ENCODE measurements at regions not wholly inside any gene's neighbourhood (a gene's known extent, or its start where the extent isn't known, plus 50 kb on each side); places are given as distances from the start of the nearest gene placed in this dataset.
"Not testable (repeated sequence)": the region's sequence is repeated elsewhere in the genome, so short reads cannot be mapped to it uniquely, and the experiment has no call there.

- H3K4me3 Mint-ChIP-seq, result no peak overlapping the region
- no peaks in the 10 kb centered on the region for H3K36me3 Mint-ChIP-seq (ENCODE audit: low read depth)
- no peak overlapping the region for H3K27ac Mint-ChIP-seq
- peaks cover 7% of the 10 kb centered on the region for H3K9me3 Mint-ChIP-seq
- ATAC-seq (replicated peaks), result no peak
- H3K4me1 Mint-ChIP-seq, result no peaks in the 10 kb centered on the region
- peaks cover 5% of the 10 kb centered on the region for H3K27me3 Mint-ChIP-seq
Measured at GRCh38 chr4:55008166-55009056, 117.0 kb downstream of the KDR start.

GRCh38 chr4:55005910-55006309 lies 119.5 kb downstream of the KDR start:
- H3K9me3 Mint-ChIP-seq, result peaks cover 7% of the 10 kb centered on the region
- H3K4me3 Mint-ChIP-seq, result no peak overlapping the region
- H3K4me1 Mint-ChIP-seq, result no peaks in the 10 kb centered on the region
- peaks cover 5% of the 10 kb centered on the region for H3K27me3 Mint-ChIP-seq
- H3K36me3 Mint-ChIP-seq (ENCODE audit: low read depth), result no peaks in the 10 kb centered on the region
- no peak for ATAC-seq (replicated peaks)
- no peak overlapping the region for H3K27ac Mint-ChIP-seq

GRCh38 chr4:55004831-55005230 lies 120.6 kb downstream of the KDR start:
- Mint-ChIP-seq H3K36me3 (ENCODE audit: low read depth) (no peaks in the 10 kb centered on the region), H3K4me1 (no peaks in the 10 kb centered on the region), H3K4me3 (no peak overlapping the region), H3K27me3 (peaks cover 5% of the 10 kb centered on the region), H3K27ac (no peak overlapping the region), H3K9me3 (peaks cover 4% of the 10 kb centered on the region)
- ATAC-seq (replicated peaks), result no peak

GRCh38 chr4:55002431-55002830 lies 123.0 kb downstream of the KDR start:
- Mint-ChIP-seq H3K9me3 (no peaks in the 10 kb centered on the region), H3K27ac (no peak overlapping the region), H3K4me3 (no peak overlapping the region), H3K4me1 (no peaks in the 10 kb centered on the region), H3K36me3 (ENCODE audit: low read depth) (no peaks in the 10 kb centered on the region), H3K27me3 (peaks cover 6% of the 10 kb centered on the region)
- no peak for ATAC-seq (replicated peaks)

GRCh38 chr4:55001538-55001937 lies 123.9 kb downstream of the KDR start:
- H3K27me3 Mint-ChIP-seq, result peaks cover 6% of the 10 kb centered on the region
- H3K36me3 Mint-ChIP-seq (ENCODE audit: low read depth), result no peaks in the 10 kb centered on the region
- no peak for ATAC-seq (replicated peaks)
- no peaks in the 10 kb centered on the region for H3K4me1 Mint-ChIP-seq
- no peak overlapping the region for H3K27ac Mint-ChIP-seq
- H3K4me3 Mint-ChIP-seq, result no peak overlapping the region
- H3K9me3 Mint-ChIP-seq, result no peaks in the 10 kb centered on the region

- no peak overlapping the region for H3K27ac Mint-ChIP-seq
- peaks cover 6% of the 10 kb centered on the region for H3K27me3 Mint-ChIP-seq
- H3K4me3 Mint-ChIP-seq, result no peak overlapping the region
- no peaks in the 10 kb centered on the region for H3K4me1 Mint-ChIP-seq
- H3K36me3 Mint-ChIP-seq (ENCODE audit: low read depth), result no peaks in the 10 kb centered on the region
- no peak for ATAC-seq (replicated peaks)
- no peaks in the 10 kb centered on the region for H3K9me3 Mint-ChIP-seq
Measured at GRCh38 chr4:54999003-54999402, 126.4 kb downstream of the KDR start.

GRCh38 chr4:54993473-54994026 lies 131.8 kb downstream of the KDR start:
- not testable (repeated sequence) for ATAC-seq (replicated peaks); H3K27ac Mint-ChIP-seq; H3K9me3 Mint-ChIP-seq; H3K4me1 Mint-ChIP-seq; H3K4me3 Mint-ChIP-seq; H3K27me3 Mint-ChIP-seq; H3K36me3 Mint-ChIP-seq (ENCODE audit: low read depth)

- Mint-ChIP-seq H3K4me1 (no peaks in the 10 kb centered on the region), H3K4me3 (no peak overlapping the region), H3K27ac (no peak overlapping the region), H3K36me3 (ENCODE audit: low read depth) (no peaks in the 10 kb centered on the region), H3K27me3 (no peaks in the 10 kb centered on the region), H3K9me3 (peaks cover 13% of the 10 kb centered on the region)
- no peak for ATAC-seq (replicated peaks)
Measured at GRCh38 chr4:54992266-54992665, 133.1 kb downstream of the KDR start.

- H3K4me1 Mint-ChIP-seq, result no peaks in the 10 kb centered on the region
- H3K36me3 Mint-ChIP-seq (ENCODE audit: low read depth), result no peaks in the 10 kb centered on the region
- H3K4me3 Mint-ChIP-seq, result no peak overlapping the region
- no peak overlapping the region for H3K27ac Mint-ChIP-seq
- no peak for ATAC-seq (replicated peaks)
- no peaks in the 10 kb centered on the region for H3K27me3 Mint-ChIP-seq
- peaks cover 15% of the 10 kb centered on the region for H3K9me3 Mint-ChIP-seq
Measured at GRCh38 chr4:54988655-54989054, 136.7 kb downstream of the KDR start.

GRCh38 chr4:54986095-54986846 lies 139.1 kb downstream of the KDR start:
- peaks cover 11% of the 10 kb centered on the region for H3K9me3 Mint-ChIP-seq

GRCh38 chr4:54976682-54977081 lies 148.7 kb downstream of the KDR start:
- Mint-ChIP-seq H3K9me3 (peaks cover 6% of the 10 kb centered on the region), H3K36me3 (ENCODE audit: low read depth) (no peaks in the 10 kb centered on the region), H3K27ac (no peak overlapping the region), H3K27me3 (peaks cover 18% of the 10 kb centered on the region), H3K4me1 (no peaks in the 10 kb centered on the region), H3K4me3 (no peak overlapping the region)
- ATAC-seq (replicated peaks), result no peak

More at GRCh38 chr4:54986095-54986846, 139.1 kb downstream of the KDR start:
- H3K4me1 Mint-ChIP-seq, result no peaks in the 10 kb centered on the region
- no peaks in the 10 kb centered on the region for H3K27me3 Mint-ChIP-seq
- H3K4me3 Mint-ChIP-seq, result no peak overlapping the region
- no peak overlapping the region for H3K27ac Mint-ChIP-seq
- ATAC-seq (replicated peaks), result no peak
- no peaks in the 10 kb centered on the region for H3K36me3 Mint-ChIP-seq (ENCODE audit: low read depth)

GRCh38 chr4:54976031-54976430 lies 149.4 kb downstream of the KDR start:
- ATAC-seq (replicated peaks), result no peak
- no peak overlapping the region for H3K27ac Mint-ChIP-seq
- H3K27me3 Mint-ChIP-seq, result peaks cover 18% of the 10 kb centered on the region
- peaks cover 6% of the 10 kb centered on the region for H3K9me3 Mint-ChIP-seq
- H3K36me3 Mint-ChIP-seq (ENCODE audit: low read depth), result no peaks in the 10 kb centered on the region
- no peak overlapping the region for H3K4me3 Mint-ChIP-seq
- H3K4me1 Mint-ChIP-seq, result no peaks in the 10 kb centered on the region

- H3K4me1 Mint-ChIP-seq, result no peaks in the 10 kb centered on the region
- H3K27me3 Mint-ChIP-seq, result peaks cover 14% of the 10 kb centered on the region
- H3K36me3 Mint-ChIP-seq (ENCODE audit: low read depth), result no peaks in the 10 kb centered on the region
- peaks cover 2% of the 10 kb centered on the region for H3K9me3 Mint-ChIP-seq
- H3K4me3 Mint-ChIP-seq, result no peak overlapping the region
- no peak overlapping the region for H3K27ac Mint-ChIP-seq
- no peak for ATAC-seq (replicated peaks)
Measured at GRCh38 chr4:54973784-54974183, 151.6 kb downstream of the KDR start.

- H3K9me3 Mint-ChIP-seq, result no peaks in the 10 kb centered on the region
- no peak for ATAC-seq (replicated peaks)
Measured at GRCh38 chr4:54971474-54971950, 153.9 kb downstream of the KDR start.

GRCh38 chr4:54967289-54967688 lies 158.1 kb downstream of the KDR start:
- ATAC-seq (replicated peaks), result no peak
- H3K4me3 Mint-ChIP-seq, result no peak overlapping the region
- no peaks in the 10 kb centered on the region for H3K27me3 Mint-ChIP-seq
- H3K9me3 Mint-ChIP-seq, result no peaks in the 10 kb centered on the region
- no peaks in the 10 kb centered on the region for H3K36me3 Mint-ChIP-seq (ENCODE audit: low read depth)
- no peaks in the 10 kb centered on the region for H3K4me1 Mint-ChIP-seq
- no peak overlapping the region for H3K27ac Mint-ChIP-seq

More at GRCh38 chr4:54971474-54971950, 153.9 kb downstream of the KDR start:
- Mint-ChIP-seq H3K27ac (no peak overlapping the region), H3K4me1 (no peaks in the 10 kb centered on the region), H3K4me3 (no peak overlapping the region), H3K36me3 (ENCODE audit: low read depth) (no peaks in the 10 kb centered on the region), H3K27me3 (peaks cover 9% of the 10 kb centered on the region)
